ENCODE measurements at regions not wholly inside any gene's neighbourhood (a gene's known extent, or its start where the extent isn't known, plus 50 kb on each side); places are given as distances from the start of the nearest gene placed in this dataset.
A peak's percentile ranks its signal among the peaks of the same experiment; 100 is the strongest.

DNA sequence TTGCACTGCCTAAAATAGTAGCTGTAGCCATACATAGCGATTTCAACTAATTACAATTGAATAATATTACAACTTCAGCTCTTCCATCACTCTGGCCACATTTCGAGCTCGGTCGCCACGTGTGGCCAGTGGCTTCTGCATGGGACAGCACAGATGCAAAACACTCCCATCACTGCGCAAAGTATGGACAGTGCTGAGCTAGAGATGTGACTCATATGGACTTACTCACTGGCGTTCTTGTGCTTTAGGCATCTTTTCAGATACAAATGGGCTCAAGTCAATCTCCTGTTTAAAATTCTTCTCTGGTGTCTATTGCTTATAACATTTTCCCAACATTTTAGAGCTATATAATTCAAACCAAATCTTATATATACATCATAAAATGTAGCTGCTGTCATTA is 222.7 kb downstream of the ELAVL2 start:
- Histone ChIP-seq H3K27ac (no peak overlapping the region), H3K4me3 (no peak overlapping the region), H3K36me3 (no peaks in the 10 kb centered on the region), H3K4me1 (peaks cover 0 to 15% (median 0%) of the 10 kb centered on the region in 3 donors), H3K9me3 (no peaks in the 10 kb centered on the region), H3K27me3 (no peaks in the 10 kb centered on the region)
- no peak for DNase-seq
- WGBS, 2 donors: 89% methylated on average over 7 of the region's 7 CpGs
- TF ChIP-seq, protein P1, sequence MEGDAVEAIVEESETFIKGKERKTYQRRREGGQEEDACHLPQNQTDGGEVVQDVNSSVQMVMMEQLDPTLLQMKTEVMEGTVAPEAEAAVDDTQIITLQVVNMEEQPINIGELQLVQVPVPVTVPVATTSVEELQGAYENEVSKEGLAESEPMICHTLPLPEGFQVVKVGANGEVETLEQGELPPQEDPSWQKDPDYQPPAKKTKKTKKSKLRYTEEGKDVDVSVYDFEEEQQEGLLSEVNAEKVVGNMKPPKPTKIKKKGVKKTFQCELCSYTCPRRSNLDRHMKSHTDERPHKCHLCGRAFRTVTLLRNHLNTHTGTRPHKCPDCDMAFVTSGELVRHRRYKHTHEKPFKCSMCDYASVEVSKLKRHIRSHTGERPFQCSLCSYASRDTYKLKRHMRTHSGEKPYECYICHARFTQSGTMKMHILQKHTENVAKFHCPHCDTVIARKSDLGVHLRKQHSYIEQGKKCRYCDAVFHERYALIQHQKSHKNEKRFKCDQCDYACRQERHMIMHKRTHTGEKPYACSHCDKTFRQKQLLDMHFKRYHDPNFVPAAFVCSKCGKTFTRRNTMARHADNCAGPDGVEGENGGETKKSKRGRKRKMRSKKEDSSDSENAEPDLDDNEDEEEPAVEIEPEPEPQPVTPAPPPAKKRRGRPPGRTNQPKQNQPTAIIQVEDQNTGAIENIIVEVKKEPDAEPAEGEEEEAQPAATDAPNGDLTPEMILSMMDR (IDR thresholded peaks at IDR 0.05): no peak
- TF ChIP-seq POLR2A (IDR thresholded peaks at IDR 0.05): no peak
- intact Hi-C loops (cut with DNase I): no loop called here

DNA sequence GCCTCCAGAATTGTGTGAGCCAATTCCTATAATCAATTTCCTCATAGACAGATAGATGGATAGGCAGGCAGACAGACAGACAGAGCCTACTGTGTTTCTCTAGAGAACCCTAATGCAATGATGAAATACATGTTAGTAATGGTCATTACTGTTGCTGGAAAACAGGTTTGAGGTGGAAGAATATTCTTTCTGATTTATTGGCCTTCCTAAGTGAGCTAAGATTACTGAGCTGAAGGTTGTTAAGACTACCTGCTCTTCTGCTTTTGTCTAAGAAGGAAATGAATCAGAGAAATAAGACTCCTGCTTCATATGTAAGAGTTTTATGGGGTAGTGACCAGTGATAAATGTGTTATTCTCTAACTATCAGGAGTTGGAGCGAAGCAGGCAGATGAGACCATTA is 219.9 kb downstream of the ELAVL2 start:
- Histone ChIP-seq H3K27me3 (no peaks in the 10 kb centered on the region), H3K9me3 (no peaks in the 10 kb centered on the region), H3K27ac (peak overlapping the region in 1 of 4 donors; percentile 29), H3K4me1 (no peaks in the 10 kb centered on the region), H3K4me3 (no peak overlapping the region), H3K36me3 (no peaks in the 10 kb centered on the region)
- TF ChIP-seq POLR2A (IDR thresholded peaks at IDR 0.05): no peak
- whole genome bisulfite sequencing, 2 donors: 71 to 75% methylated on average over 1 of the region's 1 CpG
- DNase-seq: no peak
- intact Hi-C loops (cut with DNase I): no loop called here

DNA sequence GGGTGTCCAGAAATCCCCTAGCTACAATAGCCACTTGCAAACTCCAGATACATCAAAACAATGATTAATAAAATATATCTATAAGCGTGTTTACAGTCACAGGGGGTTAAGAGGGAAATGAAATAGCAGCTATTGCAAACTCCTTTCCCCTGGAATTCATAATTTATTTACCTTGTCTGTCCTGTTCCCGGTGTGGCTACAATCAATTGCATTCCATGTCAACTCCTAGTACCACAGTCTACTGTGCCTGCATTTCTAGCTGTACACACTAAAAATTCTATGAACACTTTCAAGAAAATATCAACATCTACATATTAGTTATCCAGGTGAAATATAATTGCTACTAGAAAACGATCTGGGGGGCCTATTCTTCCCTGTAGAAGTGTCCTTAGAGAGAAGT is 217.6 kb downstream of the ELAVL2 start:
- no peaks in the 10 kb centered on the region for H3K27me3 ChIP-seq
- no peak overlapping the region for H3K27ac ChIP-seq
- H3K4me1 ChIP-seq: no peaks in the 10 kb centered on the region
- no peak for DNase-seq
- no peak for TF ChIP-seq POLR2A (IDR thresholded peaks at IDR 0.05)
- TF ChIP-seq, protein P1 (IDR thresholded peaks at IDR 0.05): no peak
- intact Hi-C loops (cut with DNase I): no loop called here
- H3K9me3 ChIP-seq: no peaks in the 10 kb centered on the region
- H3K36me3 ChIP-seq: no peaks in the 10 kb centered on the region
- 34 to 48% methylated on average over 3 of the region's 3 CpGs for WGBS, 2 donors
- H3K4me3 ChIP-seq: no peak overlapping the region

DNA sequence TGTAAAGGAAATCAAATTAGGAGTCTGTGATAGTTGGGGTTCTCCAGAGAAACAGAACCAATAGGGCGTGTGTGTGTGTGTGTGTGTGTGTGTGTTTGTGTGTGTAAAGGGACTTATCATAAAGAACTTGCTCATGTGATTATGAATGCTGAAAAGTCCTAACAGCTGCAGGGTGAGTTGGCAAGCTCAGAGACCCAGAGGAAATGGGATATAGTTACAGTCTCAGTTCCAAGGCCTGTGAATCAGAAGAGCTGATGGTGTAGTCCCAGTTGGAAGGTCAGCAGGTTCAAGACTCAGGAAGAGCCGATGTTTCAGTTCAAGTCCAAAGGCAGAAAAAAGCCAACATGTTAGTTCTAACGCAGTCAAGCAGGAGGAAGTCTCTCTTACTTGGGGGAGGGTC is 214.2 kb downstream of the ELAVL2 start:
- Histone ChIP-seq H3K27ac (no peak overlapping the region), H3K9me3 (no peaks in the 10 kb centered on the region), H3K36me3 (no peaks in the 10 kb centered on the region), H3K4me3 (no peak overlapping the region), H3K27me3 (no peaks in the 10 kb centered on the region), H3K4me1 (no peaks in the 10 kb centered on the region)
- no peak for DNase-seq
- WGBS, 2 donors: 57 to 66% methylated on average over 3 of the region's 3 CpGs
- TF ChIP-seq, protein P1 (IDR thresholded peaks at IDR 0.05): no peak
- TF ChIP-seq POLR2A (IDR thresholded peaks at IDR 0.05): no peak
- intact Hi-C loops (cut with DNase I): no loop called here

DNA sequence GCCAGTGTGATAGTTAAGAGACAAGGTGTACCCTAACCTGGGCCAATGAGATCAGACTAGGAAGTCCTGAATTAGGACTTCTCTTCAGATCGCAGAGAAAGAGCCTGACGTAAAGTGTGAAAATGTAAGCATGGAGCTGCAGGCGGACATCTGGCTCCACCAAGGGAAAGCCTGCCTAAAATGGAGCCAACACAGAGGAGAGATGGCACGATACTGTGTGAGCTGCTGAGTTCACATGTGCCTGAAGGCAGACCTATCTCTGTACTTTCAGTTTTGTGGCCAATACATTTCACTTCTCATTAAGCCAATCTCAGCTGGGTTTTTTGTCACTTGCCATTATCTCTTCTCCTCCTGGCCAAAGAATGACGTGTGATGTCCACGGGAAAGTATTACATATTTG is 210.5 kb downstream of the ELAVL2 start:
- DNase-seq: no peak
- Histone ChIP-seq H3K4me3 (no peak overlapping the region), H3K4me1 (no peaks in the 10 kb centered on the region), H3K9me3 (no peaks in the 10 kb centered on the region), H3K36me3 (no peaks in the 10 kb centered on the region), H3K27ac (no peak overlapping the region), H3K27me3 (no peaks in the 10 kb centered on the region)
- intact Hi-C loops (cut with DNase I): no loop called here
- WGBS, 2 donors: 87 to 91% methylated on average over 5 to 6 of the region's 6 CpGs
- no peak for TF ChIP-seq POLR2A (IDR thresholded peaks at IDR 0.05)
- TF ChIP-seq, protein P1 (IDR thresholded peaks at IDR 0.05): no peak

DNA sequence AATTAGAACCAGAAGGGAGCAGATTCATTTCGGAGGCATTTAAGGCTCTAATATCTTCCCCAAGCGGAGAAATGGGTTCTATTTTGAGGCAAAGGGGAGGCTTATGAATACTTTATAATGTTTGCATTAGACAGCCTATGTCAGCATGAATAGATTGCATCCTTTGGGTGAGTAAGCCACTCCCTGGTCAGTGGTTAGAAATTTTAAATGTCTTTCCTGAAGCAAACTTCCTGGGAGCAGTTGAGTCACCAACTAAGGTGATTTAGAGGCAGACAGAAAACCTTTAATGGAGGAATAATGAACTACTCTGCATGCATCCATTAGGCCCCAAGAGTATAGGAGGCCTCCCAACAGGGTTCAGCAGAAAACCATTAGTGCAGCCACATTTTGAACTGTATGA is 204.9 kb downstream of the ELAVL2 start:
- no peak overlapping the region for H3K27ac ChIP-seq
- H3K36me3 ChIP-seq: no peaks in the 10 kb centered on the region
- H3K9me3 ChIP-seq: no peaks in the 10 kb centered on the region
- no peak for DNase-seq
- H3K4me1 ChIP-seq: no peaks in the 10 kb centered on the region
- H3K27me3 ChIP-seq: no peaks in the 10 kb centered on the region
- TF ChIP-seq, protein P1 (IDR thresholded peaks at IDR 0.05): no peak
- TF ChIP-seq POLR2A (IDR thresholded peaks at IDR 0.05): no peak
- 80 to 86% methylated on average over 2 of the region's 2 CpGs for WGBS, 2 donors
- intact Hi-C loops (cut with DNase I): no loop called here
- H3K4me3 ChIP-seq: no peak overlapping the region
